ENCODE measurements at regions not wholly inside any gene's neighbourhood (a gene's known extent, or its start where the extent isn't known, plus 50 kb on each side); places are given as distances from the start of the nearest gene placed in this dataset.

DNA sequence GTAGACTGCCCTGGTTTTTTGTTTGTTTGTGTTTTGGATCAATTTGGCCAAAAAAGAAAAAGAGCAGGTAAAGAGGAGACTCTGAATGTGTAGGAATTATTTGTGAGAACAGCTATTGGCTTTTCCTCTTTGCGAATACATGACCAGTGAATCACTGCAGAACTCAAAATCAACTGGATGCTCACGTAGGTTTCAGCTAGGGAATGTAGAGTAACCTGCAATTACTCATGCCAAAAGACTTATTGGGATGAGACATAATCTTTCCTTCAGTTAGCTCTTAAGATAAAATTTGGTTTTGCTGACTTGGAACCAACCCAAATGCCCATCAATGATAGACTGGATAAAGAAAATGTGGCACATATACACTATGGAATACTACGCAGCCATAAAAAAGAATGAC is 348.0 kb downstream of the NPR3 start:
- Mint-ChIP-seq H3K9me3 (peaks cover 19% of the 10 kb centered on the region), H3K4me3 (no peak overlapping the region), H3K27ac (no peak overlapping the region), H3K4me1 (no peaks in the 10 kb centered on the region), H3K36me3 (ENCODE audit: low read depth) (no peaks in the 10 kb centered on the region), H3K27me3 (ENCODE audit: insufficient read depth) (no peaks in the 10 kb centered on the region)
- no peaks in the 10 kb centered on the region for H3K36me3 ChIP-seq (ENCODE audit: control insufficient read depth, insufficient read depth, low read length)
- H3K9me3 ChIP-seq (ENCODE audit: control insufficient read depth, low read length) = no peaks in the 10 kb centered on the region
- no peak overlapping the region for H3K4me3 ChIP-seq (ENCODE audit: low read length)
- H3K9ac ChIP-seq (ENCODE audit: extremely low read depth, low read length, poor library complexity, severe bottlenecking) = no peak overlapping the region
- H3K27ac ChIP-seq (ENCODE audit: low read depth, low read length) = no peak overlapping the region
- H3K27me3 ChIP-seq (ENCODE audit: control insufficient read depth, insufficient read depth, low read length, poor library complexity, severe bottlenecking) = peaks cover 11% of the 10 kb centered on the region
- 94 to 100% methylated on average over 2 to 3 of the region's 3 CpGs for whole genome bisulfite sequencing, 2 experiments (ENCODE audit: insufficient coverage in 1 of 2, insufficient read length in 1 of 2)
- DNase-seq = no peak
- TF ChIP-seq, protein P1, sequence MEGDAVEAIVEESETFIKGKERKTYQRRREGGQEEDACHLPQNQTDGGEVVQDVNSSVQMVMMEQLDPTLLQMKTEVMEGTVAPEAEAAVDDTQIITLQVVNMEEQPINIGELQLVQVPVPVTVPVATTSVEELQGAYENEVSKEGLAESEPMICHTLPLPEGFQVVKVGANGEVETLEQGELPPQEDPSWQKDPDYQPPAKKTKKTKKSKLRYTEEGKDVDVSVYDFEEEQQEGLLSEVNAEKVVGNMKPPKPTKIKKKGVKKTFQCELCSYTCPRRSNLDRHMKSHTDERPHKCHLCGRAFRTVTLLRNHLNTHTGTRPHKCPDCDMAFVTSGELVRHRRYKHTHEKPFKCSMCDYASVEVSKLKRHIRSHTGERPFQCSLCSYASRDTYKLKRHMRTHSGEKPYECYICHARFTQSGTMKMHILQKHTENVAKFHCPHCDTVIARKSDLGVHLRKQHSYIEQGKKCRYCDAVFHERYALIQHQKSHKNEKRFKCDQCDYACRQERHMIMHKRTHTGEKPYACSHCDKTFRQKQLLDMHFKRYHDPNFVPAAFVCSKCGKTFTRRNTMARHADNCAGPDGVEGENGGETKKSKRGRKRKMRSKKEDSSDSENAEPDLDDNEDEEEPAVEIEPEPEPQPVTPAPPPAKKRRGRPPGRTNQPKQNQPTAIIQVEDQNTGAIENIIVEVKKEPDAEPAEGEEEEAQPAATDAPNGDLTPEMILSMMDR (conservative IDR thresholded peaks at IDR 0.05) = no peak
- no peaks in the 10 kb centered on the region for H3K4me1 ChIP-seq (ENCODE audit: control insufficient read depth, insufficient read depth, low read length)

DNA sequence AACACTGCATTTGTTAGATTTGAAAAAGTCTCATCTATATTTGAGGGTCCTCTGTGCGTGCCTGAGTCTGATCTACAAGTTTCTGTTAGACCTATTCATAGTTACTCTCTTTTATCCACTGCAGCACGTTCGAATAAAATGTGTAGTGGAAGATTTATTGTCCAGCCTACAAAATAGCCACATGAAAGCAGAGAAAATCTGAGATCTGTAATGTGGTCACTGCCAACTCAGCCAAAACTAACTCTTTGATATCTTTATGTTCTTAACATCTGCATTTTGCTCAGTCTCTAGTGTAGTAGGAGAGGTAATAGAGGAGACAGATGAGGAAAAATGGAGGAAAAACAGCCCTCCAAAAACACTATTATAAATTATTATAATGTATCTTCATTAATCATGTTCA is 354.0 kb downstream of the NPR3 start:
- no peaks in the 10 kb centered on the region for H3K27me3 Mint-ChIP-seq (ENCODE audit: insufficient read depth)
- Histone ChIP-seq H3K27me3 (ENCODE audit: control insufficient read depth, insufficient read depth, low read length, poor library complexity, severe bottlenecking) (peaks cover 11% of the 10 kb centered on the region), H3K4me3 (ENCODE audit: low read length) (no peak overlapping the region), H3K9ac (ENCODE audit: extremely low read depth, low read length, poor library complexity, severe bottlenecking) (no peak overlapping the region), H3K27ac (ENCODE audit: low read depth, low read length) (no peak overlapping the region), H3K4me1 (ENCODE audit: control insufficient read depth, insufficient read depth, low read length) (no peaks in the 10 kb centered on the region), H3K9me3 (ENCODE audit: control insufficient read depth, low read length) (no peaks in the 10 kb centered on the region), H3K36me3 (ENCODE audit: control insufficient read depth, insufficient read depth, low read length) (no peaks in the 10 kb centered on the region)
- 88% methylated on average over 3 of the region's 3 CpGs; no CpG with 5 or more reads in 1 of the 2 experiments for WGBS, 2 experiments (ENCODE audit: insufficient coverage in 1 of 2, insufficient read length in 1 of 2)
- H3K27ac Mint-ChIP-seq = no peak overlapping the region
- DNase-seq = no peak
- H3K36me3 Mint-ChIP-seq (ENCODE audit: low read depth) = no peaks in the 10 kb centered on the region
- TF ChIP-seq, protein P1 (conservative IDR thresholded peaks at IDR 0.05) = no peak
- no peak overlapping the region for H3K4me3 Mint-ChIP-seq
- H3K4me1 Mint-ChIP-seq = no peaks in the 10 kb centered on the region
- H3K9me3 Mint-ChIP-seq = no peaks in the 10 kb centered on the region

DNA sequence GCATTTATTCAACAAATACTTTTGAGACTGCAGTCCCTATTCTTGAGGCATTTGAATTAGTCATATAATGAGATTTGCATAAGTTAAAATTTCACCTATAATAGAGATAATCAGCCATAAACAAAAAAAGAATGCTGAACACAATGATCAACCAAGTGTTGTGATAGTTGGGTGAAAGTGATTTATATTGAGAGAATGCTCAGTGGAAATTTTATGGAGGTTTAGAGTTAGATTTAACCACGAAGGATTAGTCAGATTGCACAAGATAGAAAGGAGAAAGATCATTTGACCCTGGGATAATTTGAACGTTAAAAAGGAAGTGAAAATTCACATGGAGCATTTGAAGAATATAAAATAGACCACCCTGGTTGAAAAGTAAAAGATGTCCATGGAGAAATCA is 356.2 kb downstream of the NPR3 start:
- no peak overlapping the region for H3K27ac ChIP-seq (ENCODE audit: low read depth, low read length)
- no peaks in the 10 kb centered on the region for H3K4me1 ChIP-seq (ENCODE audit: control insufficient read depth, insufficient read depth, low read length)
- H3K9me3 ChIP-seq (ENCODE audit: control insufficient read depth, low read length) = no peaks in the 10 kb centered on the region
- Mint-ChIP-seq H3K4me1 (no peaks in the 10 kb centered on the region), H3K4me3 (no peak overlapping the region), H3K36me3 (ENCODE audit: low read depth) (no peaks in the 10 kb centered on the region), H3K9me3 (no peaks in the 10 kb centered on the region), H3K27ac (no peak overlapping the region), H3K27me3 (ENCODE audit: insufficient read depth) (no peaks in the 10 kb centered on the region)
- no peaks in the 10 kb centered on the region for H3K36me3 ChIP-seq (ENCODE audit: control insufficient read depth, insufficient read depth, low read length)
- 45 to 50% methylated on average over 2 of the region's 2 CpGs for WGBS, 2 experiments (ENCODE audit: insufficient coverage in 1 of 2, insufficient read length in 1 of 2)
- H3K27me3 ChIP-seq (ENCODE audit: control insufficient read depth, insufficient read depth, low read length, poor library complexity, severe bottlenecking) = no peaks in the 10 kb centered on the region
- no peak overlapping the region for H3K4me3 ChIP-seq (ENCODE audit: low read length)
- no peak for DNase-seq
- TF ChIP-seq, protein P1 (conservative IDR thresholded peaks at IDR 0.05) = no peak
- no peak overlapping the region for H3K9ac ChIP-seq (ENCODE audit: extremely low read depth, low read length, poor library complexity, severe bottlenecking)
